ENCODE measurements at regions not wholly inside any gene's neighbourhood (a gene's known extent, or its start where the extent isn't known, plus 50 kb on each side); places are given as distances from the start of the nearest gene placed in this dataset.

- TF ChIP-seq CTCF (IDR thresholded peaks at IDR 0.05) = no peak
- no peak for TF ChIP-seq POLR2A (IDR thresholded peaks at IDR 0.05)
- TF ChIP-seq POLR2AphosphoS5 (IDR thresholded peaks at IDR 0.05) = no peak
These were observed 125.8 kb upstream of the POU2AF2 start for GRCh38 chr11:111119751-111120150.

Measured in upper lobe of left lung (tissue), 4 donors.